ENCODE measurements at regions not wholly inside any gene's neighbourhood (a gene's known extent, or its start where the extent isn't known, plus 50 kb on each side); places are given as distances from the start of the nearest gene placed in this dataset.

DNA sequence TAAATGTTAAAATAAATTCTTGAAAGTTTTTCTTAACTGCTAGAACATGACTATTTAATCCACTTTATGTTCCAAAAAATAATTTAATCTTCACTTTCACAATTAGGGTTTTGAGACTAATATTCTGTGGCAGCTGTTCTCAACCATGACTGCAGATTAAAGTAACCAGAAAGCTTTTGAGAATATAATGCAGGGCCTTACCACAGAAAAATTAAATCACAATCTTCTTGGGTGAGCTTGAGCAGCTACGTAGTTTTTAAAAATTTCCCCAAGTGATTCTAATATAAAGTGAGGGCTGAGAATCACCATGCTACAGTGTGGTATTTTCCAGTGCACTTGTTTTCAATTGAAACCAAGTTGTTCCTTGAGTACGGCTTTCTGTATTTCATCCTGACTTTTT, 196.6 kb upstream of the PTCHD4 start:
- TF ChIP-seq EZH2 (IDR thresholded peaks at IDR 0.05; ENCODE audit: insufficient read depth, poor library complexity, severe bottlenecking) (no peak), EZH2phosphoT487 (IDR thresholded peaks at IDR 0.05; ENCODE audit: insufficient read depth, low read depth) (no peak)

Measured in GM23248 (cell line).